ENCODE measurements at regions not wholly inside any gene's neighbourhood (a gene's known extent, or its start where the extent isn't known, plus 50 kb on each side); places are given as distances from the start of the nearest gene placed in this dataset.

DNA sequence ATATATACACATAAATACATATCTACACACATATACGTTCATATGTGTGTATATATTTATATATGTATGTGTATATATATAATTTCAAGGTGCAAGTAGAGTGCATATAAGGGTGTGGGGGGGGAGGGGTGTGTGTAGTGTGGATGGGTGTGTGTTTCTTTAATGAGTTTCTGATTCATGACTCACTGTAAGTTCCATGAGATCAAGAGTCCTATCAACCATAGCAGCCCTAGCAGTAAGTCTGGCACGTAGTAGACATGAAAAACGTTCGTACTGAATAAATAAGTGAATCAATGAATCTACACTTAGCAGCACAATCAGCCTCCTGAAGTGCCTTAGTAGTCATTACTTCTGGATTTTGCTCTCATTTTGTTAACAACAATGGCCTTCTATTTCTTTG is 61.9 kb upstream of the KRTAP11-1 start:
- no peaks in the 10 kb centered on the region for H3K4me1 ChIP-seq (ENCODE audit: low read depth)
- intact Hi-C loops (cut with DNase I, micrococcal nuclease): no loop called here
- TF ChIP-seq, protein P1, sequence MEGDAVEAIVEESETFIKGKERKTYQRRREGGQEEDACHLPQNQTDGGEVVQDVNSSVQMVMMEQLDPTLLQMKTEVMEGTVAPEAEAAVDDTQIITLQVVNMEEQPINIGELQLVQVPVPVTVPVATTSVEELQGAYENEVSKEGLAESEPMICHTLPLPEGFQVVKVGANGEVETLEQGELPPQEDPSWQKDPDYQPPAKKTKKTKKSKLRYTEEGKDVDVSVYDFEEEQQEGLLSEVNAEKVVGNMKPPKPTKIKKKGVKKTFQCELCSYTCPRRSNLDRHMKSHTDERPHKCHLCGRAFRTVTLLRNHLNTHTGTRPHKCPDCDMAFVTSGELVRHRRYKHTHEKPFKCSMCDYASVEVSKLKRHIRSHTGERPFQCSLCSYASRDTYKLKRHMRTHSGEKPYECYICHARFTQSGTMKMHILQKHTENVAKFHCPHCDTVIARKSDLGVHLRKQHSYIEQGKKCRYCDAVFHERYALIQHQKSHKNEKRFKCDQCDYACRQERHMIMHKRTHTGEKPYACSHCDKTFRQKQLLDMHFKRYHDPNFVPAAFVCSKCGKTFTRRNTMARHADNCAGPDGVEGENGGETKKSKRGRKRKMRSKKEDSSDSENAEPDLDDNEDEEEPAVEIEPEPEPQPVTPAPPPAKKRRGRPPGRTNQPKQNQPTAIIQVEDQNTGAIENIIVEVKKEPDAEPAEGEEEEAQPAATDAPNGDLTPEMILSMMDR (IDR thresholded peaks at IDR 0.05): no peak
- DNase-seq (no peak), ATAC-seq (no peak)
- peaks cover 54% of the 10 kb centered on the region for H3K9me3 ChIP-seq
- H3K4me3 ChIP-seq: no peak overlapping the region
- no peaks in the 10 kb centered on the region for H3K36me3 ChIP-seq (ENCODE audit: low read depth)

DNA sequence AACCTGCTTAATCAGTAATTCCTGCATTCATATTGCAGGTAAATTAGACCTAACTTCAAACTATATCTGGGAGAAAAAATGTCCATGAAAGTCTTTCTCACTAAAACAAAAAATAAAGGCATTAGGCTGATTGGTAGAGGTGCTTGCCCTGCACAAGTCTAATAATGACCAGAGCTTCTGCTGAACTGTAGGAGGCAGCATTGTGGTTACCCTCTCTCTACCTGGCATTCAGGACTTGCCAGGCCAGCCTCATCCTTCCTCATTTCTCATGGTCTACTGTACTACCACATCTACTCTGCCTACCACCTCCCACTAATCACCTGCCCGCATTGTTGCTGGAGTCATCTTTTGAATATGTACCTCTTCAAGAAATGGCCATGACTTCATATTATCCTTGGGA is 60.8 kb upstream of the KRTAP11-1 start:
- Histone ChIP-seq H3K4me1 (ENCODE audit: low read depth) (no peaks in the 10 kb centered on the region), H3K9me3 (peaks cover 57% of the 10 kb centered on the region), H3K4me3 (no peak overlapping the region), H3K36me3 (ENCODE audit: low read depth) (no peaks in the 10 kb centered on the region)
- intact Hi-C loops (cut with DNase I, micrococcal nuclease): no loop called here
- TF ChIP-seq, protein P1 (IDR thresholded peaks at IDR 0.05): no peak
- no peak for DNase-seq
- ATAC-seq: no peak

DNA sequence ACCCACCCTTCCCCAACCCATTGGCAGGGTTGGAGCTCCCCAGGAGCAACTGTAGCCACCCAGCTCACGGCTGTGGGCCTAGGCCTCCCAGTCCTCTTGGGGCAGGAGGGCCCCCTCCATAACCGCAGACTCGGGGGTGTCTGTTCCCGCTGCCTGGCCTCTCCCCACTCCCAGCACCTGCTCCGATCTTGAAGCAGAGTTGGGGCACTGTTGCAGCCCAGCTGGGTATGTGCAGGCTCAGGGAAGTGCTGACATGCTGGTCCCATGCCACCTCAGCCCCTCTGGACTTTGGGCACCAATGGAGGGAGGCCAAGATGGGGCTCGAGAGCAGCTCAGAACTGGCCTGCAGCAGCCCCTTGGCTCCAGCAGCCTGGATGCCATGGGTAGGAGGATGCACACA is 54.8 kb upstream of the KRTAP11-1 start:
- intact Hi-C loops (cut with DNase I, micrococcal nuclease): no loop called here
- ATAC-seq: no peak

DNA sequence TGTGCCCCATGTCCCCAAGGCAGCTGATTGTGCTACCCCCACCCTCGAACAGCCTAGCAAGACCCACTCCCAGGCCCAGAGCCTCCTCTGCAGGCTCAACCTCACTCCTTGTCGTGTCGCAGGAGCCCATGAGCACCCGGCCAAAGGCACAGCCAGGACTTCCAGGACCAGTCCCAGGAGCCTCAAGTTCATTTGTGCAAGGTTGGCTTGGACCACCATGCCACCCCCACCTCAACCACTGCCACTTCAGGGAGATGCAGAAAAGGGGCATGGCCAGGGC is 54.4 kb upstream of the KRTAP11-1 start:
- no peak for ATAC-seq
- Histone ChIP-seq H3K36me3 (ENCODE audit: low read depth) (no peaks in the 10 kb centered on the region), H3K4me3 (no peak overlapping the region), H3K9me3 (peaks cover 54% of the 10 kb centered on the region), H3K4me1 (ENCODE audit: low read depth) (no peaks in the 10 kb centered on the region)
- intact Hi-C loops (cut with DNase I, micrococcal nuclease): no loop called here
- TF ChIP-seq, protein P1 (IDR thresholded peaks at IDR 0.05): no peak
- no peak for DNase-seq

More for the DNA sequence above, 54.8 kb upstream of the KRTAP11-1 start:
- Histone ChIP-seq H3K36me3 (ENCODE audit: low read depth) (no peaks in the 10 kb centered on the region), H3K4me3 (no peak overlapping the region), H3K4me1 (ENCODE audit: low read depth) (no peaks in the 10 kb centered on the region), H3K9me3 (peaks cover 58% of the 10 kb centered on the region)
- DNase-seq: no peak
- TF ChIP-seq, protein P1 (IDR thresholded peaks at IDR 0.05): no peak

DNA sequence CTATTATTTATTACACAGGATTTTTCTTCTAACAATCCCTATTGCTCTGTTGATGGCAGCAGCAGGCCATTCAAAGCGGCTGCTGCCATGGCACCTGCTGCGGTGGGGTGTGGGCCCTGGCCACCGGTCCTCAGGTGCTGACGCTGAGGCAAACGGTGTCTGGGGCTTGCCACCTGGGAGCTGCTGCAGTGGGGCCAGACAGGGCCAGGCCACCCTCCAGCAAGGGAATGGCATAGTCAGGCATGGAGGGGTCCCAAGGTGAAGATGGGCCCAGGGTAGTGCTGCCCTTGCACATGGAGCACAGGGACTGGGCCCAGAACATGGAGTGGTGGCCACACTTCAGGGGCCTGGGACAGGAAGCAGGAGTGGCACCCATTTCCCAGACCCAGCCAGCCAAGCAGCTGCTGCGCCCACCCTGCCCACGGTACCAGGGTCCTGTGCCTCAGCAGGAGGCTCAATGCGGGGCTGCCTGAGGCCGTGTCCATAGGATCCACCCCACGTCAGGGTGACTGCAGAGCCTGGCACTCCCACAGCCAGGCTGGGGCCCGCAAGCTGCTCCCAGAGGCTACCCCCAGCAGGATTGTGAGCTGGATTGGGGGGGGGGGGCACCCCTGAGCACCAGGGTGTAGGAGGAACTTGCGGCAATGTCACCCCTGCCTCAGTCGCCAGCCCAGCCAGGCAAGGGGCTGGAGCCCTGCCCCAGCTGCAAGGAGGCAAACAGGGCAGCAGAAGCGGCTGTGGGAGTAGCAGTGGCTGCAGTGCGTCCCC is 53.9 kb upstream of the KRTAP11-1 start:
- no peaks in the 10 kb centered on the region for H3K36me3 ChIP-seq (ENCODE audit: low read depth)
- intact Hi-C loops (cut with DNase I, micrococcal nuclease): no loop called here
- H3K4me3 ChIP-seq: no peak overlapping the region
- peaks cover 53% of the 10 kb centered on the region for H3K9me3 ChIP-seq
- no peak for ATAC-seq
- TF ChIP-seq, protein P1 (IDR thresholded peaks at IDR 0.05): no peak
- no peak for DNase-seq
- no peaks in the 10 kb centered on the region for H3K4me1 ChIP-seq (ENCODE audit: low read depth)

DNA sequence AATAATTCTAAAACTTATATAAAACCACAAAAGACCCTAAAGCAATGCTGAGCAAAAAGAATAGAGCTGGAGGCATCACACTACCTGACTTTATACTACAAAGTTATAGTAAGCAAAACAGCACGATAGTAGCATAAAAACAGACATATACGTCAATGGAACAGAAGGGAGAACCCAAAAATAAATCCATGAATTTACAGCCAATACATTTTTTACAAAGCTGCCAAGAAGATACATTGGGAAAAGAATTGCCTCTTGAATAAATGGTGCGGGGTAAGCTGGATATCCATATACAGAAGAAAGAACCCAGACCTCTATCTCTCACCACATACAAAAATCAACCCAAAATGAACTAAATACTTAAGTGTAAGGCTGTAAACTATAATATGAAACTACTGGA is 51.3 kb upstream of the KRTAP11-1 start:
- no peaks in the 10 kb centered on the region for H3K36me3 ChIP-seq (ENCODE audit: low read depth)
- no peaks in the 10 kb centered on the region for H3K4me1 ChIP-seq (ENCODE audit: low read depth)
- DNase-seq: no peak
- no peak overlapping the region for H3K4me3 ChIP-seq
- peaks cover 52% of the 10 kb centered on the region for H3K9me3 ChIP-seq
- TF ChIP-seq, protein P1 (IDR thresholded peaks at IDR 0.05): no peak
- intact Hi-C loops (cut with DNase I, micrococcal nuclease): no loop called here
- ATAC-seq: no peak
